ENCODE measurements at regions not wholly inside any gene's neighbourhood (a gene's known extent, or its start where the extent isn't known, plus 50 kb on each side); places are given as distances from the start of the nearest gene placed in this dataset.
A peak's percentile ranks its signal among the peaks of the same experiment; 100 is the strongest.

GRCh38 chr2:153197402-153198386 lies 280.9 kb downstream of the RPRM start:
- peak; percentile 25 to 31 for ATAC-seq (ENCODE audit: low FRiP score in 2 of 2)
- H3K27me3 ChIP-seq: no peaks in the 10 kb centered on the region
- H3K4me3 ChIP-seq: no peak overlapping the region
- TF ChIP-seq, protein P1, sequence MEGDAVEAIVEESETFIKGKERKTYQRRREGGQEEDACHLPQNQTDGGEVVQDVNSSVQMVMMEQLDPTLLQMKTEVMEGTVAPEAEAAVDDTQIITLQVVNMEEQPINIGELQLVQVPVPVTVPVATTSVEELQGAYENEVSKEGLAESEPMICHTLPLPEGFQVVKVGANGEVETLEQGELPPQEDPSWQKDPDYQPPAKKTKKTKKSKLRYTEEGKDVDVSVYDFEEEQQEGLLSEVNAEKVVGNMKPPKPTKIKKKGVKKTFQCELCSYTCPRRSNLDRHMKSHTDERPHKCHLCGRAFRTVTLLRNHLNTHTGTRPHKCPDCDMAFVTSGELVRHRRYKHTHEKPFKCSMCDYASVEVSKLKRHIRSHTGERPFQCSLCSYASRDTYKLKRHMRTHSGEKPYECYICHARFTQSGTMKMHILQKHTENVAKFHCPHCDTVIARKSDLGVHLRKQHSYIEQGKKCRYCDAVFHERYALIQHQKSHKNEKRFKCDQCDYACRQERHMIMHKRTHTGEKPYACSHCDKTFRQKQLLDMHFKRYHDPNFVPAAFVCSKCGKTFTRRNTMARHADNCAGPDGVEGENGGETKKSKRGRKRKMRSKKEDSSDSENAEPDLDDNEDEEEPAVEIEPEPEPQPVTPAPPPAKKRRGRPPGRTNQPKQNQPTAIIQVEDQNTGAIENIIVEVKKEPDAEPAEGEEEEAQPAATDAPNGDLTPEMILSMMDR (IDR thresholded peaks at IDR 0.05): no peak
- TF ChIP-seq POLR2A (IDR thresholded peaks at IDR 0.05) (no peak), EP300 (IDR thresholded peaks at IDR 0.05) (no peak), POLR2AphosphoS5 (IDR thresholded peaks at IDR 0.05) (no peak)
- H3K9me3 ChIP-seq: peaks cover 0 to 8% (median 0%) of the 10 kb centered on the region in 4 donors
- peak in 1 of 2 donors; percentile 25 for DNase-seq
- no peaks in the 10 kb centered on the region for H3K36me3 ChIP-seq
- WGBS, 2 donors: 66 to 80% methylated on average over 5 to 11 of the region's 11 CpGs
- H3K27ac ChIP-seq: no peak overlapping the region
- H3K4me1 ChIP-seq: no peaks in the 10 kb centered on the region

DNA sequence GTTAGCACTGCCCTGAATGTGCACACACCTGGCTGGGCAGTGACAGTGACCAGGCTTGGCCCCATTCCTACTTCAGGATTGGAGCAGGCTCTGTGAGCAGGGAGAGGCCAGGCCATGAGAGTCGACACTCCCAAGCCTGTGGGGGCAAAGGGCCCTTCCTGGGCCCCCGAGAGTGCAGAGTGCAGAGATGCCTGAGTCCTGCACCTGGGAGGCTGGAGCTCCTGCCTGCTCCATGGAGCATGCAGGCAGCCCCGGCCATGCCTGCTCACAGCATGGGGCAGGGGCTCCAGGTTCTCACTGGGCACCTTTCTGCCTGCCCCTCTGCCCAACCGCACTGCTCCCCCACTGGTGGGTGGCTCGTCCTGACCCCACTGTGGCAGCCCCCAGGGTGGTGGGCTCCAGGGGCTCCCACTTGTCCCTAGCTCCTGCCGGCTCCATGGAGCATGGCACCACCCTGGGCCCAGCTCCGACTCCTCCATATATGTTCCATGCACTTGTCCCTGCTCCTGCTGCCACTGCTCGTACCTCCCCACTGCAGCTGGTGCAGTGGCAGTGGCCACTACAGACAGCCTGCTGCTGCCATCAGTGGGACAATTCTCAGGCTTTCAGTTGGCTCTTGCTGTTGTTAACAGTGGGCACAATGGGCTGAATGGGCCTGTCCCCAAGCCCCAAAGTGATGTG lies 282.0 kb downstream of the RPRM start:
- H3K9me3 ChIP-seq: peaks cover 0 to 8% (median 0%) of the 10 kb centered on the region in 4 donors
- H3K27me3 ChIP-seq: no peaks in the 10 kb centered on the region
- ATAC-seq (ENCODE audit: low FRiP score in 2 of 2) (peak in 1 of 2 donors; percentile 61), DNase-seq (peak in 1 of 2 donors; percentile 53)
- no peak overlapping the region for H3K27ac ChIP-seq
- WGBS, 2 donors: 82 to 96% methylated on average over 3 to 8 of the region's 8 CpGs
- no peaks in the 10 kb centered on the region for H3K36me3 ChIP-seq
- no peaks in the 10 kb centered on the region for H3K4me1 ChIP-seq
- TF ChIP-seq POLR2AphosphoS5 (IDR thresholded peaks at IDR 0.05): no peak
- no peak for TF ChIP-seq EP300 (IDR thresholded peaks at IDR 0.05)
- TF ChIP-seq POLR2A (IDR thresholded peaks at IDR 0.05): no peak
- TF ChIP-seq, protein P1 (IDR thresholded peaks at IDR 0.05): no peak
- H3K4me3 ChIP-seq: no peak overlapping the region

DNA sequence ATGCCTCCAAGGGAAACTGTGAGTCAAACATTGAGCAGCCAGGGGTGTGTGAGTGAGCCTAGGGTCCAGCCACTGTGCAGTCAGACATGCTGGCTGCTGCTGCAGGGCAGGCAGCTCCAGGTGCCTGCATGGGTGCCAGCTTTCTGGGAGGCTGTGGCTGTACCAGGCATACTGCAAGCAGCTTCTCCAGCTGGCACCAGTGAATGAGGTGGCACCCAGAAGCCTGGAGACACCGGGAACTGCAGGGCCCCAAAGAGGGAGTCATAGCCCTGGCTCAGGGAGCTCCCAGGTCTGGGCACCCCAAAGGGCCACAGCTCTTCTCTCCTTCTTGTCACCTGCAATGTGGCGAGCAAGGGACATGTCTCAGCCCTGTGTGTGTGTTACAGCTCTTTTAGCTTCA lies 283.2 kb downstream of the RPRM start:
- Histone ChIP-seq H3K4me1 (no peaks in the 10 kb centered on the region), H3K36me3 (no peaks in the 10 kb centered on the region), H3K27ac (no peak overlapping the region), H3K27me3 (no peaks in the 10 kb centered on the region), H3K9me3 (peaks cover 0 to 8% (median 0%) of the 10 kb centered on the region in 4 donors), H3K4me3 (no peak overlapping the region)
- DNase-seq (peak in 1 of 2 donors; percentile 36), ATAC-seq (ENCODE audit: low FRiP score in 2 of 2) (no peak)
- TF ChIP-seq EP300 (IDR thresholded peaks at IDR 0.05) (no peak), POLR2A (IDR thresholded peaks at IDR 0.05) (no peak), POLR2AphosphoS5 (IDR thresholded peaks at IDR 0.05) (no peak)
- TF ChIP-seq, protein P1 (IDR thresholded peaks at IDR 0.05): no peak
- 84 to 100% methylated on average over 1 to 2 of the region's 2 CpGs for WGBS, 2 donors

GRCh38 chr2:153189091-153189888 lies 289.3 kb downstream of the RPRM start:
- ATAC-seq (ENCODE audit: low FRiP score in 2 of 2): no peak
- 80% methylated on average over 3 of the region's 3 CpGs for WGBS, 2 donors
- DNase-seq: no peak
- no peaks in the 10 kb centered on the region for H3K36me3 ChIP-seq
- no peak overlapping the region for H3K27ac ChIP-seq
- H3K27me3 ChIP-seq: no peaks in the 10 kb centered on the region
- TF ChIP-seq, protein P1 (IDR thresholded peaks at IDR 0.05): no peak
- peaks cover 0 to 7% (median 0%) of the 10 kb centered on the region in 4 donors for H3K9me3 ChIP-seq
- H3K4me3 ChIP-seq: no peak overlapping the region
- no peaks in the 10 kb centered on the region for H3K4me1 ChIP-seq
